ENCODE measurements at regions not wholly inside any gene's neighbourhood (a gene's known extent, or its start where the extent isn't known, plus 50 kb on each side); places are given as distances from the start of the nearest gene placed in this dataset.

DNA sequence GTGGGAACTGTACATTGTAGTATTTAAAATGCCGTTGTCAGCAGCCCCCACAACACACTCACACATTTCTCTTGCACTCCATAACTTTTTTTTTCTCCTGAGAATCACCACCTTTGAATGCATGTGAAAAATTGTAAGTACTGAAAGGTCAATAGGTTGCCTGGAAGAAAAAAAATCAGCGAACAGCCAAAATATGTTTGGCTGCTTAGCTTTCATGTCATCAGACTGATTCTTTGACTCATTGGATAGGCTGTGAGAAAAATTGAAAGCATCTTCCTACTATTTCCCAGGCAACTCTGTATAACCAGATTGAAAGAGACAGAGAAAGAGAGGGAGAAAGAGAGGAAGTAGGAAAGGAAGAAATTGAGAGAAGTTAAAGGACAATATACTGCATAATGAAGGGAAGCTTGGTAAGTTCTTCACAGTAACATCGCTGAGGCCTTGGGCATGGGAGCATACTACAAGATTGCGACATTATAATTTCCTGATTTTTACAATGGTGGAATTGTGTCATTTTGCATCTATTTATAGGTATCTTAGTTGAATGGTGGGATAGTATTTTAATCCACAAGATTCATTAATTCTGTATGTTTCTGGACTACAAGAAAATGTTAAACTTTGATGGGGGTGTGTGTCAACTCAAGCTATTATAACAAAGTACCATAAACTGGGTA is 249.3 kb upstream of the KCND2 start:
- TF ChIP-seq, protein P1, sequence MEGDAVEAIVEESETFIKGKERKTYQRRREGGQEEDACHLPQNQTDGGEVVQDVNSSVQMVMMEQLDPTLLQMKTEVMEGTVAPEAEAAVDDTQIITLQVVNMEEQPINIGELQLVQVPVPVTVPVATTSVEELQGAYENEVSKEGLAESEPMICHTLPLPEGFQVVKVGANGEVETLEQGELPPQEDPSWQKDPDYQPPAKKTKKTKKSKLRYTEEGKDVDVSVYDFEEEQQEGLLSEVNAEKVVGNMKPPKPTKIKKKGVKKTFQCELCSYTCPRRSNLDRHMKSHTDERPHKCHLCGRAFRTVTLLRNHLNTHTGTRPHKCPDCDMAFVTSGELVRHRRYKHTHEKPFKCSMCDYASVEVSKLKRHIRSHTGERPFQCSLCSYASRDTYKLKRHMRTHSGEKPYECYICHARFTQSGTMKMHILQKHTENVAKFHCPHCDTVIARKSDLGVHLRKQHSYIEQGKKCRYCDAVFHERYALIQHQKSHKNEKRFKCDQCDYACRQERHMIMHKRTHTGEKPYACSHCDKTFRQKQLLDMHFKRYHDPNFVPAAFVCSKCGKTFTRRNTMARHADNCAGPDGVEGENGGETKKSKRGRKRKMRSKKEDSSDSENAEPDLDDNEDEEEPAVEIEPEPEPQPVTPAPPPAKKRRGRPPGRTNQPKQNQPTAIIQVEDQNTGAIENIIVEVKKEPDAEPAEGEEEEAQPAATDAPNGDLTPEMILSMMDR (conservative IDR thresholded peaks at IDR 0.05): no peak
- TF ChIP-seq EZH2 (IDR thresholded peaks at IDR 0.05; ENCODE audit: low read depth): no peak
